ENCODE measurements at regions not wholly inside any gene's neighbourhood (a gene's known extent, or its start where the extent isn't known, plus 50 kb on each side); places are given as distances from the start of the nearest gene placed in this dataset.

DNA sequence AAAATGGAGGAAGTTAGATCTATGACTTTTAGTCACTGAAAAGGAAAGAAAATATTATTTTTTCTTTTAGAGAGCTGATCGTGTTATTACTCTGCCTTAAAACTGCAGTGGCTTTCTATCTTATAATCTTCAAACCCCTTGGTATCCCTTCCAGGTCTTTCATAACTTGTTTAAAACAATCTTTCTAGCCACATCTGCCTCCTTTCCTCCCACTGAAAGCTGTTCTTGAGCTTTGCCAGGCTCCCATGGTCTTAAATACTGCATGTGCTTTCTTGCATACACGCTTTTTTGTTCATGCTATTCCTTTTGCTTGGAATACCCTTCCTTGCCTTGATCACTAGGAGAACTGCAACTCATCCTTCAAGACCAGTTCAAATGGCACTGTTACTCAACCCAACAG, 65.9 kb upstream of the GADD45A start:
- DNase-seq, result no peak

DNA sequence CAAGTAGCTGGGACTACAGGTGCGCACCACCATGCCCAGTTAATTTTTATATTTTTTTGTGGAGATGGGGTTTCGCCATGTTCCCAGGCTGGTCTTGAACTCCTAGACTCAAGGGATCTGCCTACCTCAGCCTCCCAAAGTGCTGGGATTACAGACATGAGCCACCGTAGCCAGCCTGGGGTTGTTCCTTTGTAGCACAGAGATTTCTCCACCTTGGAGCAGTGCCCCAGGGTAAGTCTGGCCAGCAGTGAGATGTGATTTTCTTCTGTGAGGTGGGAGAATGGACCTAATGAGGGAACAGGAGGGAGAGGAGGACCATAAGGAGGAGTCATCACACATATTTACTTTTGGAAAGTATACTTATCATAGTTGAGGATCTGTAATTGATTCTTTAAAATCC, 61.1 kb upstream of the GADD45A start:
- DNase-seq, result no peak

DNA sequence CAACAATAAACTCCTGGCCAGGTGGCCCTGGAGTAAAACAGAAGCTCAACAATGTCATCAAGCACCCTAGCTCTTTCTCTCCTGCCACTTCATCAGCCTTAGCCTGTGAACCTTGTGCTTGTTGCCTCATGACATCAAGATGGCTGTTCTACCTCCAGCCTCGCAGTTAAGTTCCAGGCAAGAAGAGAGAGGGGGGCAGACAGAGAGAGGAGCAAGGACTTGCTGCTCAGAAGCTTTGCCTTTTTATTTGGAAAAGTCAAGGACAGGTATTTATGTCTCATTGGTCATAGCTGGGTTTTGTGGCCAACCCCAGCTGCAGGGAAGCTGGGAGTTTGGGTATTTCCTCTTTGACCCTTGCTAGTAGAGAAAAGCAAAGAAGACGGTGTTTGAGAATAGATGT, 60.3 kb upstream of the GADD45A start:
- no peak for DNase-seq

- DNase-seq, result no peak
Measured at GRCh38 chr1:67626090-67626860, 58.7 kb upstream of the GADD45A start.

- no peak for DNase-seq
Measured at GRCh38 chr1:67626861-67627235, 58.2 kb upstream of the GADD45A start.

- no peak for DNase-seq
Measured at GRCh38 chr1:67627336-67627735, 57.7 kb upstream of the GADD45A start.

GRCh38 chr1:67627906-67628305, 57.1 kb upstream of the GADD45A start:
- DNase-seq, result no peak

GRCh38 chr1:67629370-67630075, 55.5 kb upstream of the GADD45A start:
- no peak for DNase-seq

DNA sequence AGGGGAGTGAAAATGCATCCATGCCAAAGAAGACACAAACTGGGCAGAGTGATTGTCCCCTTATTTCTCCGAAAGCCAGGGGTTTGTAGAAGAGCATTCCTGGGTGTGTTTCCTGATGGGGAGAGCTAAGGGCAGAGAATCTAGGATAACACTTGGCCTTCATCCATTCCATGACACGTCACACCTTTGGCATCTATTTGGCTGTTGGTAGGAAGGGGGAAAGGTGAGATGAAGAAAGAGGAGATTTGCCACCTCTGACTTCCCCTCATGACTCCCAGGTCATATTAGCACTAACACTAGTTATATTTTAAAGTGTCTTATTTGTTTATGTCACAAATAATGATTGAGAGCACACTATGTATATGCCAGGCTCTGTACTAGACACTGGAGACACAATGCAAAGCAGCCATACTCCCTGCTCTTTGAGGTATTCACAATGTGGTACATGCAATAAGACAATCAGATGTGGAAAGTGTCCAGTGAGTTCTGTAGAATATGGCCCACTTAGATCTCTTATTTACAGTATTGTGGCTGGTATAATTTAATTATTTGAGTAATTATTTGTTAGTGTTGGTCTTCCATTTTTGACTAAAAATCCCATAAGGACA, 54.5 kb upstream of the GADD45A start:
- no peak for DNase-seq

DNA sequence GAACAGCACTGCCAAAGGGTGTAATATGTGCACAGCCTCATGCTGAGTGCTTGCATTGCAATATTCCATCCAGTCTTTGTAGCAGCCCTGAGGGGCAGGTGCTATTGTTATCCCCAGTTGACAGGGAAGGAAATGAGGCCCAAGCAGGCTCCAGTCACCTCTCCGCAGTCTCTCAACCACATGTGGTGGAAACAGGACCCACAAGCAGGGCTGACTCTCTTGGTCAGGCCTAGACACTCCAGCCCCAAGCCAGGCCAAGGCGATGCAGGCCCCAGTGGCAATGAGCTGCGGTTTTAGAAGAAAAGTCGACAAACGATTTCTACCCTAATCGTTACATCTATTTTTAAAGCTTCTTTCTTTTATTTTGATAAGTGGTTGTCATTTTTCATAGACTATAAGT, 52.6 kb upstream of the GADD45A start:
- DNase-seq, result no peak

- DNase-seq, result no peak
Measured at GRCh38 chr1:67632811-67633655, 52.0 kb upstream of the GADD45A start.

GRCh38 chr1:67634396-67634935, 50.5 kb upstream of the GADD45A start:
- DNase-seq, result no peak

- DNase-seq, result no peak
Measured at GRCh38 chr1:67635055-67635809, 49.8 kb upstream of the GADD45A start.

Data from stimulated activated CD4-positive, alpha-beta T cell treated with anti-CD3 and anti-CD28 coated beads, Interleukin-1b, Interleukin-23, amount 100 ng/mL, for 48 hours (primary cell).